ENCODE measurements at regions not wholly inside any gene's neighbourhood (a gene's known extent, or its start where the extent isn't known, plus 50 kb on each side); places are given as distances from the start of the nearest gene placed in this dataset.

GRCh38 chr5:13552361-13552760 is 392.1 kb downstream of the DNAH5 start:
- Histone ChIP-seq H4K5ac (ENCODE audit: insufficient read length, low read depth, low read length) (no peak overlapping the region), H3K14ac (ENCODE audit: insufficient read length) (no peak overlapping the region), H2BK12ac (ENCODE audit: low read depth, low read length) (no peak overlapping the region), H2BK20ac (ENCODE audit: low read length) (no peak overlapping the region), H3K4me2 (ENCODE audit: insufficient read depth in 1 of 2, low read depth in 2 of 2, low read length in 2 of 2) (no peak overlapping the region), H2AFZ (ENCODE audit: low read length) (no peak overlapping the region), H3K9me3 (ENCODE audit: insufficient read depth in 2 of 2, low read depth in 1 of 2, low read length in 1 of 2) (no peaks in the 10 kb centered on the region), H3K27me3 (replicated peaks in 1 of 4; ENCODE audit: control insufficient read depth in 3 of 4, extremely low read depth in 1 of 4, insufficient read depth in 3 of 4, low read length in 3 of 4) (no peaks in the 10 kb centered on the region), H3K23me2 (ENCODE audit: low read depth, low read length) (no peaks in the 10 kb centered on the region), H3K79me1 (ENCODE audit: low read depth, low read length) (no peaks in the 10 kb centered on the region), H2AK5ac (ENCODE audit: low read depth, low read length) (no peak overlapping the region), H4K8ac (ENCODE audit: extremely low read depth, insufficient read depth, low read length) (no peak overlapping the region), H3K4me1 (replicated peaks in 1 of 4; ENCODE audit: control insufficient read depth in 3 of 4, insufficient read depth in 4 of 4, low read length in 3 of 4) (no peaks in the 10 kb centered on the region), H3K18ac (ENCODE audit: extremely low read depth, low read length) (no peak overlapping the region), H2BK120ac (replicated peaks; ENCODE audit: low read depth, low read length) (no peak overlapping the region), H3K4ac (replicated peaks; ENCODE audit: insufficient read length, low read depth, low read length) (no peak overlapping the region), H2BK15ac (ENCODE audit: low read length) (no peak overlapping the region), H3K23ac (ENCODE audit: insufficient read length) (no peak overlapping the region), H3K79me2 (ENCODE audit: control insufficient read depth in 1 of 2, insufficient read depth in 2 of 2, low read length in 2 of 2) (no peaks in the 10 kb centered on the region), H3K36me3 (ENCODE audit: control insufficient read depth in 2 of 4, insufficient read depth in 4 of 4, low read length in 3 of 4) (no peaks in the 10 kb centered on the region), H3K56ac (replicated peaks; ENCODE audit: insufficient read length, low read depth, low read length) (no peak overlapping the region), H3K27ac (ENCODE audit: low read depth, low read length) (no peak overlapping the region), H4K20me1 (replicated peaks in 1 of 2; ENCODE audit: control insufficient read depth in 1 of 2, insufficient read depth in 2 of 2, low read length in 2 of 2) (no peaks in the 10 kb centered on the region), H4K91ac (replicated peaks; ENCODE audit: insufficient read length, low read length) (no peak overlapping the region), H3K9ac (replicated peaks in 1 of 4; ENCODE audit: extremely low read depth in 1 of 4, low read depth in 3 of 4, low read length in 3 of 4) (no peak overlapping the region), H2BK5ac (ENCODE audit: low read depth, low read length) (no peak overlapping the region), H3K4me3 (ENCODE audit: extremely low read depth in 1 of 4, insufficient read depth in 2 of 4, low read depth in 3 of 4, low read length in 4 of 4) (no peak overlapping the region)
- ChIA-PET POLR2A (ENCODE audit: partially characterized antibody) (interaction anchor here (0.8 kb wide), 1 partner anchor 56 kb away, joined by 3 read pairs; no protein-coding TSS in a partner anchor), CTCF (ENCODE audit: partially characterized antibody) (interaction anchor here (0.6 kb wide), 1 partner anchor 73 kb away, joined by 4 read pairs; no protein-coding TSS in a partner anchor)
- FAIRE-seq (no peak), DNase-seq (ENCODE audit: low read depth in 1 of 2, low spot score in 2 of 2) (no peak)
- WGBS, 2 experiments (ENCODE audit: extremely low coverage in 1 of 2, insufficient coverage in 1 of 2, insufficient read length in 1 of 2, insufficient replicate concordance in 2 of 2, low coverage in 1 of 2, low lambda C conversion rate in 2 of 2, missing lambda C conversion rate in 1 of 2): 79% methylated on average over 1 of the region's 1 CpG; no CpG with 5 or more reads in 1 of the 2 experiments
- TF ChIP-seq ZNF274 (IDR thresholded peaks at IDR 0.05; ENCODE audit: borderline replicate concordance, extremely low read depth, low read length): no peak
- TF ChIP-seq KDM4A (IDR thresholded peaks at IDR 0.05; ENCODE audit: low read depth, low read length, severe bottlenecking): no peak

All from H1 (cell line).